ENCODE measurements at regions not wholly inside any gene's neighbourhood (a gene's known extent, or its start where the extent isn't known, plus 50 kb on each side); places are given as distances from the start of the nearest gene placed in this dataset.

GRCh38 chr5:58088941-58089340, 370.9 kb downstream of the PLK2 start:
- WGBS (ENCODE audit: low lambda C conversion rate) = 83% methylated on average over 5 of the region's 5 CpGs

More at GRCh38 chr5:58088941-58089340, 370.9 kb downstream of the PLK2 start:
- CTCF ChIA-PET = interaction anchor here (1.2 kb wide), 1 partner anchor 15 kb away, joined by 4 read pairs; no protein-coding TSS in a partner anchor
- Histone ChIP-seq H2AFZ (ENCODE audit: low read depth) (no peak overlapping the region), H3K4me2 (no peak overlapping the region), H3K27ac (ENCODE audit: low read depth in 2 of 2, low read length in 1 of 2) (no peak overlapping the region), H4K20me1 (ENCODE audit: insufficient read depth) (no peaks in the 10 kb centered on the region), H3K9me2 (no peaks in the 10 kb centered on the region), H3K4me1 (ENCODE audit: control insufficient read depth in 1 of 2, insufficient read depth in 2 of 2, low read depth in 1 of 2, low read length in 1 of 2) (no peaks in the 10 kb centered on the region), H3F3A (replicated peaks; ENCODE audit: insufficient read depth) (no peaks in the 10 kb centered on the region), H3K4me3 (ENCODE audit: low read depth in 2 of 2, low read length in 1 of 2) (no peak overlapping the region), H3K9ac (no peak overlapping the region), H3K36me3 (replicated peaks in 1 of 2; ENCODE audit: control insufficient read depth in 1 of 2, insufficient read depth in 2 of 2, low read length in 1 of 2) (no peaks in the 10 kb centered on the region), H3K9me3 (no peaks in the 10 kb centered on the region), H3K27me3 (ENCODE audit: insufficient read depth) (no peaks in the 10 kb centered on the region), H3K79me2 (ENCODE audit: insufficient read depth) (no peaks in the 10 kb centered on the region)
- POLR2A ChIA-PET = no interaction called here
- no peak for TF ChIP-seq RAD21 (IDR thresholded peaks at IDR 0.05; ENCODE audit: low read length)
- TF ChIP-seq JUND (IDR thresholded peaks at IDR 0.05) = no peak
- no peak for TF ChIP-seq POLR2AphosphoS5 (IDR thresholded peaks at IDR 0.05; ENCODE audit: low read depth, low read length)
- TF ChIP-seq NFIC (IDR thresholded peaks at IDR 0.05; ENCODE audit: borderline replicate concordance) = no peak
- no peak for TF ChIP-seq PBX3 (IDR thresholded peaks at IDR 0.05)
- TF ChIP-seq RXRA (IDR thresholded peaks at IDR 0.05; ENCODE audit: borderline replicate concordance, low read depth) = no peak
- TF ChIP-seq TEAD4 (IDR thresholded peaks at IDR 0.05; ENCODE audit: borderline replicate concordance, insufficient read depth) = no peak
- TF ChIP-seq USF1 (IDR thresholded peaks at IDR 0.05; ENCODE audit: borderline replicate concordance, low read depth) = no peak
- no peak for TF ChIP-seq FOXM1 (IDR thresholded peaks at IDR 0.05; ENCODE audit: low read depth)
- TF ChIP-seq IRF3 (IDR thresholded peaks at IDR 0.05; ENCODE audit: low read depth, low read length) = no peak
- TF ChIP-seq RFX5 (IDR thresholded peaks at IDR 0.05; ENCODE audit: low read length) = no peak
- TF ChIP-seq FOSL2 (IDR thresholded peaks at IDR 0.05; ENCODE audit: borderline replicate concordance, low read depth) = no peak
- TF ChIP-seq GABPA (IDR thresholded peaks at IDR 0.05; ENCODE audit: low read depth) = no peak
- TF ChIP-seq TAF1 (IDR thresholded peaks at IDR 0.05; ENCODE audit: borderline replicate concordance, low read depth, low read length) = no peak
- no peak for TF ChIP-seq TCF12 (IDR thresholded peaks at IDR 0.05)
- TF ChIP-seq MXI1 (IDR thresholded peaks at IDR 0.05; ENCODE audit: low read depth, low read length) = no peak
- TF ChIP-seq REST (IDR thresholded peaks at IDR 0.05; ENCODE audit: low read depth, low read length) = no peak
- DNase-seq = no peak
